Stimulated activated CD8-positive, alpha-beta memory T cell treated with anti-CD3 and anti-CD28 coated beads, Interleukin-4, amount 100 ng/mL, for 24 hours (primary cell): ENCODE measurements at regions not wholly inside any gene's neighbourhood (a gene's known extent, or its start where the extent isn't known, plus 50 kb on each side); places are given as distances from the start of the nearest gene placed in this dataset.

ENCODE experiments used
- DNase-seq: peaks from one replicate; pipeline ENCODE4 v3.0.0-alpha.2; 2020; ENCODE audit warnings: low read depth

DNA sequence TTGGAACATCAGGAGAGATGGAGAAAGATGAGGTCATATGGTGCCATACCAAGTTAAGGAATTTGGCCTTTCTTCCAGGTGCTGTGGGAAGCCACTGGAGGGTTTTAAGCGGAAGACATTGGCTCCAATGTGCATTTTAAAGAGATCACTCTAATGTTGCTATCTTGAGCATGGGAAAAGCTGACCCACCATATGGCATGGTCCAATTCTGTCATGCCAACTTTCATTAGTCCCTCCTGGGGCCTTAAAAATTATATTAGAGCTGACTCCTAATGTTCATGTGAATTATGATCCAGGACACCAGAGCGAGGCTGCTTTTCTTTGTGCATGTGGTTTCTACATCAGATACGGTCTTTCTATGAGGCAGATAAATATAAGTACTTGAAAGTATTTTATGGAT is 335.0 kb upstream of the TSHZ2 start:
- no peak for DNase-seq

DNA sequence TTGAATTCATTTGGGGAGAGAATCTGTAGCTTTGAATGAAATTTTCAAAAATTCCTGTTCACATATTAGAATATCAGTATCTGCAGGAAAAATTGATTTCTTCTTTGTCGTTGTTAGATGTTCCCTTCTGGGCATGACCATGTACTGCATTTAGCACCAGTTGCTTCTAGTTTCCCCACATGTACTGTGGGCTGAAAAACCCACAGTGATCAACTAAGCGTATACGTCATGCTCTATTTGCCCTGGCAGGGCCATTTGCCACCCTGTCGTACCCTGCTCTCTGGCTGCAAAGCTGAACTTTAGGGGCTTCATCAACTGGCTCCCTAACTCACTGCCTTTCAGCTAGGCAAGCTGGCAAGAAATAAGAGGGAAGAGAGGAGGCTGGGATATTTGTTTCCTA is 340.7 kb upstream of the TSHZ2 start:
- DNase-seq, result no peak

GRCh38 chr20:52630138-52630537 is 342.0 kb upstream of the TSHZ2 start:
- no peak for DNase-seq

DNA sequence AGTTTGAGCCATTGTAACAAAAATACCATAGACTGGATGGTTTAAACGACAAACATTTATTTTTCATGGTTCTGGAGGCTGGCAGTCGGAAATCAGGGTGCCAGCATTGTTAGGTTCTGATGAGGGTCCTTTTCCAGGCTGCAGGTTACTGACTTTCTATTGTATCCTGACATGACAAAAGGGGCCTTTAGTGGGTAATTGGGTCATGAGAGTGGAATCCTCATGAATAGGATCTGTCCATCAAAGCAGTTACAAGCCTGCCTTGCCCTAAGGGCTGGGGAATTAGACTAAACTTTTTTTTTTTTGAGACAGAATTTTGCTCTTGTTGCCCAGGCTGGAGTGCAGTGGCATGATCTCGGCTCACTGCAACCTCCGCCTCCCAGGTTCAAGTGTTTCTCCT is 347.9 kb upstream of the TSHZ2 start:
- DNase-seq, result no peak

DNA sequence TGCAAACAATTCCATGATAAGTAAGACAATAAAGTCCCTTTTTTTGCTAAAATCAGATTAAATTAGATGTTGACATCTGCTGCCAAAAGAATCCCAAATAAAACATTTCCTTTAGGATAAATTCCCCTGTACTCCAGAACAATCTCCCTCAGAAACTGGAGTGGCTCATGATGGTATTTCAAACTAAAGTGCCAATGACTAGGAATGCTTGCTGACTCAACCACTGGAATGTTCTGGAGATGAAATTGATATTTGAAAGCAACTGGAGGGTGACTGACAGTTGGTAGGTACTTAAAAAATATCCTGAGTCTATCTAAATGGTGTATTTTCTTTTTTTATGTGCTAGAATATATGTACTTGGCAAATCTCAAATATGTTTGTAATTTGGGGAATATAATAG is 350.1 kb upstream of the TSHZ2 start:
- DNase-seq, result no peak

DNA sequence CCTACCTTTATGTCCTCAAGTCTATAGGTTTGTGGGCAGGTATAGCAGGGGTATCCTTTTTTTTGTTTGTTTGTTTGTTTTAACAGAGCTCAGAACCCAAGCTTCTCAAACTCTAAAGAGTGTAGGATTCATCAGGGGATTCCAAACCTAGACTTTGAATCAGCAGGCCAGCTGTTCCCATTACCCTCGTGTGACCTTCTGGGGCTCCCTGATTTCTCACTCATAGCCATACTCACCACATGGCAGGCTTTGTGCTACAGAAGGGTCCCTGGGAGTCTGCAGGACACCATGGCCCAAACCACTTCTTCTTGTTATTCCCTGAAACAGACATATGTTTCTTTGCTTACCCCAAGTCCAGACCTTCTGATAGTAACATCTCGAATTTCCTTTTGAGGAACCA is 350.8 kb upstream of the TSHZ2 start:
- DNase-seq, result no peak

DNA sequence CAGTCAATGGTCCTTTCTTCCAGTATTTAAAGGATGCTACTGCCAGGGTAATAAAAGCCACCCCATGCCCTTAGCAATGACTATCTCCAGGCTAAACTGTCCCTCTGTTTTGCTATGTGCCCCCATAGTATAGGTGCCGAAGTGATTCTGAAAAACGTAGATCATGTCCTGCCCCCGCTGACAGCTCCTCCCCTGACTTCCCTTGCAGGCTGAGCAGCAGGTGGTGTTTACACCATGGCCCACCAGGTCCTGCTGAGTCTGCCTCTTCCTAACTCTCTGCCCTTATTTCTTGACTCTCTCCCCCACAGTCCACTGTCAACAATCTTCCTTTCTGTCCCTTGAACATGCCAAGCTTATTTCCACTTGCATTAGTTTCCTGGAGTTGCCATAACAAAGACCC is 352.5 kb upstream of the TSHZ2 start:
- no peak for DNase-seq

DNA sequence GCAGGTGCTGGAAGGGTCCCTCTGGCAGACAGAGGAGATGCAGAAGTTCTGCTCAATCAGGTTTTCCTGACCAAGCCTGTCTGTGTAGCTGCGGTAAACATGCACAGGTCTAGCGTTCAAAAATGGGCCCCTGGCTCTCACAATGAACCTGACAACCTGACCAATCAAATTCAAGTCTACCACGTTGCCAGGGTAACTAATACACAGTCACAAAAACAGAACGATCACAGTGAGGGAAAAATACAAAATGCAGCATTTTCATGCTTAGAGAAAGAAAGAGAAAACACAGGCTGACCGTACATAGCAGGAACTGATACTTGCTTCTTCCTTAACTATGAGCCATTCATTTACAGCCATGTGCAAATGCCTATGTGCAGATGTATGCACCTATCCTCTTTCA is 353.1 kb upstream of the TSHZ2 start:
- no peak for DNase-seq

- DNase-seq, result no peak
These were observed 355.5 kb upstream of the TSHZ2 start for GRCh38 chr20:52616629-52617028.

DNA sequence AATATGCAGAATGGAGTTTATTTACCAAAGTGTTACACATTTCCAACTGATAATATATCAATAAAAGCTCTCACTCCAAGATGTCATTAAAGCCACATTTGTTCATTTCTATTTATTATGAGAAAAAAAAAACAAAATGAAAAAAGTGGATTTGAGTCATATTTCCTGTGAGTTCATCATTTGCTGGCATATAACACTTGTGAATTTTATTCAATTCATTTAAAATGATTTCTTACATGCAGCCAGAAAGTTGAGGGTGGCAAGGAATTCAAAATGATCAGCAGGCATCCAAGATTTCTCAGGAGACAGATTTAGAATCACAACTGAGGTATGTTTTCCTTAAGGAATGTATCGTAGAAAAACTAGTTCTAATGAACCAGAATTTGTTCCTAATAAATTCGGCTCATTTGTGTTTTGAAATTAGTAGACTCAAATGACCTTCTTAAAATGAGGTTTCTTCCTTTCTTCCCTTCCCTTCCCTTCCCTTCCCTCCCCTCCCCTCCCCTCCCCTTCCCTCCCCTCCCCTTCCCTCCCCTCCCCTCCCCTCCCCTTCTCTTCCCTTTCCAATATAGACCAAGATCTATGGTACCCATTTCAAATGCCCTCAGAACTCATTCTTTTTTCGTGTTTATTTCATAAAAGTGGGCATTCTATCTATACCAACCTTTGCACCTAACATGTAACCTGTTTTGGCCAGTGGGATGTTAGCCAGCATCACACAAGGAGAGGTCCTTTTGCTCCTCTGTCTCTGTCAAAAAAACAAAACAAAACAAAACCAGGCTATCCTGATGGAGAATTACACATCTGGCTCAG is 357.9 kb upstream of the TSHZ2 start:
- DNase-seq, result no peak

DNA sequence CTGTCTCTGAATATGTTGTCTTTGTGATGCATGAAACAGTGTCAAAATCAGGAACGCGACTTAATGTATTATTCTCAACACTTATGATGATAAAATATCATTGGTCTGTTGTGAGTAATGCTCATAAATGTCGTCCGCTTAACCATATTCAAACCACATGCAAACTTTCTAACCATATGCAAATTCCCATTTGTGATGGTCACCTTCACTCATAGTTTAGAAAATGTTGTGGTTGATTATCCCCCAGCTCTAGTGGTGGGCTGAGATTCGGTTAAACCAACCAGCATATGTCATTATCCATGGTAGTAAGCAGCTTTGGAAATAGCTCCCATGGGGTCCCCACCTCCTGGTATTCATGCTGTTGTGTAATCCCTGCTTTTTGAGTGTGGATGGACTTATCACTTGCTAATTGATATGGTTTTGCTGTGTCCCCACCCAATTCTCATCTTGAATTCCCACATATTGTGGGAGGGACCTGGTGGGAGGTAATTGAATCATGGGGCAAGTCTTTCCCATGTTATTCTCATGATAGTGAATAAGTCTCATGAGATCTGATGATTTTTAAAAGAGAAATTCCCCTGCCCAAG is 360.0 kb upstream of the TSHZ2 start:
- no peak for DNase-seq

DNA sequence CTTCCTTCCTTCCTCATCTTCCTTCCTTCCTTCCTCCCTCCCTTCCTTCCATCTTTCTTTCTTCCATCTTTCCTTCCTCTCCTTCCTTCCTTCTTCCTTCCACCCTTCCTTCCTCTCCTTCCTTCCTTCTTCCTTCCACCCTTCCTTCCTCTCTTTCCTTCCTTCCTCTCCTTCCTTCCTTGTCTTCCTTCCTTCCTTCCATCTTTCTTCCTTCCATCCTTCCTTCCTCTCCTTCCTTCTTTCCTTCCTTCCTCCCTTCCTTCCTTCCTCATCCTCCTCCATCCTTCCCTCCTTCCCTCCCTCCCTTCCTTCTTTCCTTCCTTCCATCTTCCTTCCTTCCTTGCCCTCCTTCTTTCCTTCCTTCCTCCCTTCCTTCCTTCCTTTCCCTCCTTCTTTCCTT is 361.4 kb upstream of the TSHZ2 start:
- no peak for DNase-seq

DNA sequence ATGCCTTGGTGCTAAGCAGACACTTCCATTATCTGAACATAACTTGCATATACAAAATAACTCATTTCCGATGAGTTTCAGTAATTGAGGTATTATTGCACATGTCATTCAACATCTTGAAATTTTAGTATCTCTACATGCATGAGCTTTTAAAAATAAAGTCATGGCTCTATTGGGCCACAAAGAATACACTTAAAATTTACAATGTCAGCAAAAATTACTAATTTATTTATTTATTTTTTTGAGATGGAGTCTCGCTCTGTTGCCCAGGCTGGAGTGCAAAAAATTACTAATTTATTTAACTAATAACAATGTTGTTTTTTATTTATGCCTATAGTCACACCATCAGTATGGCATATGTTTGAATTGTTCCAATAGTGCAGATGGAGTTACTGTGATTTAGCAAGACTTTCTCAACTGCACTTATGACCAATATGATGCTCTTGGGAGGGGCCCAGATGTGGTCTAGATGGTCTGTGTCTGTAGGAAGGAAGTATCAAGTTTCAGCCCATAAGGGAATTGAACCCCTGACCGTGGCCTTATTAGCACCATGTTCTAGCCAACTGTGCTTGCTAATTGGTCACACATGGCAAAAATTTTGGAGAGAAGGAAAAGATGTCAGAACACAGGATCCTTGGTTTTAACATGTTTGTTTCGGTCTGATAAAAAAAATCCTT is 370.7 kb upstream of the TSHZ2 start:
- DNase-seq, result no peak

DNA sequence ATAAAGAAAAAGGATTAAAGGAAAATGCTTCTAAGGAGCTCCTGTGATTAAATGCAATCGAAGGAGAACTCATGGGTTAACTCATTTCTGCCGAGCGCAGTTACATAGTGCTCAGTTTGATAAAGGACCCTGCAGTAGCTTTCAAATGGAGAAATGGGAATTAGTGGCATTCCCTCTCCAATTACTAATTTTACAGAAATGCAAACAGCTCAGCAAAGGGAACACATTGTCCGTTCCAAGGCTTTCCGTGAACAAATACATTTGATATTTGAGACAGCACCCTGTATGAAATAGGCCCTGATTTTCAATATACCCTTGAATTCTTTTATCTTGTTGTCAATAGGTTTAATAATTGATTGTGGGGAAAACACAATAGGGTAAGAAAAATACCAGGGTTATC is 375.9 kb upstream of the TSHZ2 start:
- no peak for DNase-seq

DNA sequence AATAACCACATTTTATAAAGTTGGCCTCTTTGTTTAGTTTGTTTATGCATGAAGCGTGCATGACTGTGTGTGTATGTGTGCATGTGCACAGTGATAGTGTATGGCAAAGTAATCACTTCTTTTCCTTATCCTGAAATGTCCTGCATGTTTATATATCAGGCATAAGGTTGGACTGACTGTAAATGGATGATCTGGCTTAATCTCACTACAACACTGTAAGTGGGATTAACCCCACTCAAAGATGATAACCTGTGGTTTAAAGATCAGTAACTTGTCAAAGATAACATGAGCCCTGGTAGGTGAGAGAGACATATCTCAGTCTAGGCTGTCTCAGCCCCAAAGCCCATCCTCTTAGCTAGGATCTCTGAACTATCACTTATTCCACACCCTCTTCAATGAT is 376.6 kb upstream of the TSHZ2 start:
- no peak for DNase-seq

GRCh38 chr20:52593654-52594053 is 378.5 kb upstream of the TSHZ2 start:
- DNase-seq, result no peak

DNA sequence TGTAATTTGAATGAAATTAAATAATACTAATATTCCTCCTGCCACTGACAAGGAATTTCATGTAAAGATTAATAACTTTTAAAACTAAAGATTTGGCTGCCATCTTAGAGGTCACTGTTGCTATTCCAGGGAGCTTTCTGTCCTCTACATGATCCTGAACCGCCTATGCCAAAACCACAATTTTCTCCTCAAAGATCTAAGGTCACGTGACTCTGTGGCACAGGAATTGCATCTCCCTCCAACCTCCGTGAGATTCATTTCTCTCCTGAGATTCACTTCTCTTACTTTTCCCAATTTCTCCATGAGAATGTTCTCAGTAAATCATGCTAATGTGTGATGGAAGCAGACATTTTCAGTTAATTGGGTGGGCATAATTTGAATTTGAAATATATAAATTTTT is 379.6 kb upstream of the TSHZ2 start:
- no peak for DNase-seq

- DNase-seq, result no peak
These were observed 382.1 kb upstream of the TSHZ2 start for GRCh38 chr20:52590100-52590499.

DNA sequence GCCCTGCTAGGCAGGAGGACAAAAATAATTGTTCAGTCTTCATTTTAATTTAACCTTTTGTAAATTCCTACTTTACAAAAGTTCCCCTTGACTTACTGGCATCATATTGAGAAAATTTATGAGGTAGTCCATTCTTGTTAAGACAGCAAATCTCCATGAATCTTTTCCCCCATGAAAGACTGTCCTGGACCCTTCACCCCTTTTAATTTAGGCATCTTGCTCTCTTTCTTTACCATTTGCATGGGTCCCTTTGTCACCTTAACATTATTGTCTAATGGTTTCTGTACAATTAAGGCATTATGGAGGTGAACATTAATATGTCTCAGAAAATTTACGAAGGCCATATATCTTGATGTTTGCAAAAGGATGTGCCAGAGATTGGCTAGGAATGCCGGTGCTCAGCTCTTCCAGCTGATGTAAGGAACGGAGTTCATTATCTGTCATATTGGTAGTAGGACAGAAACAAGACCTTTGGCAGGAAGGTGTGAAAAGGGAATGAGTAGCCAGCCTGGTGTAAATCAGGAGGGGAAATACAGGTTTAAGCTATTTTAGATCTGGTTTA is 382.8 kb upstream of the TSHZ2 start:
- no peak for DNase-seq

DNA sequence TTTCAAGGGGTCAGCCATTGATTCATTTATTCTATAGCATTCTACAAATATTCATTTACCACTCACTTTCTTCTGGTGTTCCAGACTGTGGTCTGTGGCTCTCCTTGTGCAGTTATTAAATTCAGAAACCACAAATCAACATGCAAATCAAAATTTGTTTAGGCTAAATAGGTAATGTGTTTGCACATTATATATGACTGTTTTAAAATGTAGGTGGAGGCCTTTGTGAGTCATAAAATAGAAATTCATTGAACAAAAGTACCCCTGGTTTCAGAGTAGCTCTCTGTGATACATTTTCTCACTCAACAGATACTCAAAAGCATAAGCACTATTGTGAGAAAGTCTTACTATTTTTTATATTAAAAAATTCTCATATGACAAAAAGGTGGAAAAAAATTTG is 385.5 kb upstream of the TSHZ2 start:
- DNase-seq, result no peak

- DNase-seq, result no peak
These were observed 386.8 kb upstream of the TSHZ2 start for GRCh38 chr20:52585333-52585732.

- DNase-seq, result no peak
These were observed 387.0 kb upstream of the ZFP64 start for GRCh38 chr20:52578559-52578958.

DNA sequence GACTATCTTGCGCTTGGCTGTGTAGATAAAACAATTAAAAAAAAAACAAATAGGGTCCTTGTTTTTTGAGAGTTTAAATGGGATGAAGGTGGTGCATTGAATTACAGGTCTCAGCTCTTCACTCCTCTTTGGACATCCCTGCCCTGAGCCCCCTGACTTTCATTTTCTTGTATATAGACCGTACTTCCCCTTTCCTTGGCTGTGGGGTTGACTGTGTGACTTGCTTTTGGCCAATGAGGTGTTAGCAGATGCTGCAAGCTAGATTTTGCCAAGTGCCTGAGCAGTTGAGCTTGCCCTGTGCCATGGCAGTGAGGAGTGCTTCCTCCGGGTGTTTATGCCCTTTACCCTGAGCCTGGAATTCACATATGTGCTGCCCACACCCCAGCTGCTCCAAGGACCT is 386.1 kb upstream of the ZFP64 start:
- no peak for DNase-seq
